HG03432 (cell line): ENCODE measurements at regions not wholly inside any gene's neighbourhood (a gene's known extent, or its start where the extent isn't known, plus 50 kb on each side); places are given as distances from the start of the nearest gene placed in this dataset.
"Not testable (repeated sequence)": the region's sequence is repeated elsewhere in the genome, so short reads cannot be mapped to it uniquely, and the experiment has no call there.

ENCODE experiments used
- ATAC-seq: cut with Tn5 transposase; IDR thresholded peaks from one replicate; pipeline ENCODE4 v1.9.1; 2021; ENCODE audit warnings: mild to moderate bottlenecking, moderate library complexity; ENCODE audit not compliant: unreplicated experiment

DNA sequence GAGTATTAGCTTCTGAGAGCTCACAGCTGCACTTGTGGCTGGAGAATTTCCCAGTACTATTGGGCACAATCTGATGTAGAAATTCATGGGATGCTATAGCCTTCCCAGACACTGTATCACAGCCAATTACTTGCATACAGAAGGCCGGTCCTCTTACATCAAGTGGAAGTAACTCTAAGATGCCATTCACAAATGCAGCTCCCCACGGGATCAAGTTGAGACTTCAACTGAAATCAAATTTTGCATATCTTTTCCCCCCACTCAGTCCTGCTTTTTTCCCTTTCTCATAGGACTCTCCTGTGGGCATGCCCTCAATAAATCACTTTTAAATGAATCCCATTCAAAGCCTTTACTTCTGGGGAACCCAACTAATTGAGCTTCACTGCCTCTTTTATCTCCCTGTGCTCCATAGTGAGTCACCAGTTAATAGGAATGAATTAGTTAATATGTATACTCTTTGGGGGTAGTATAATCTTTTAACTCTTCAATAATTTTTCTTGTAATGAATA, 1970.8 kb downstream of the OLFM4 start:
- ATAC-seq: no peak

DNA sequence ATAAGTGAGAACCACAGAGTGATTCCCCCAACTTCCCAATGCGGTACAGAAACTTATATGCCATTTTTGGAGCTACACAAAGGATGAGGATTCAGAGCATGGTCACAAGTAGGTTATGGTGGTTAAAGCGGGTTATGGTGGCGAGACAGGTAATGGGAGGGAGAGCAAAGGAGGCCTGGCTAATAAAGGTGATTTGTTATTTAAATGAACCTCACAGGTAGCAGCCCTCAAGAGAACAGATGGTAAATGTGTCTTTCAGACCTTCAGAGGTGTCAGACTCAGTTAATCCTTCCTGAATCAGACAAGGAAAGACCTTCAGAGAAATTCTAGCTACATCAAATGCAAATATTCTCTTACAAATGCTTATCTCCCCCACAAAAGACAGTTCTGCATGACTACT, 1971.4 kb downstream of the OLFM4 start:
- no peak for ATAC-seq

DNA sequence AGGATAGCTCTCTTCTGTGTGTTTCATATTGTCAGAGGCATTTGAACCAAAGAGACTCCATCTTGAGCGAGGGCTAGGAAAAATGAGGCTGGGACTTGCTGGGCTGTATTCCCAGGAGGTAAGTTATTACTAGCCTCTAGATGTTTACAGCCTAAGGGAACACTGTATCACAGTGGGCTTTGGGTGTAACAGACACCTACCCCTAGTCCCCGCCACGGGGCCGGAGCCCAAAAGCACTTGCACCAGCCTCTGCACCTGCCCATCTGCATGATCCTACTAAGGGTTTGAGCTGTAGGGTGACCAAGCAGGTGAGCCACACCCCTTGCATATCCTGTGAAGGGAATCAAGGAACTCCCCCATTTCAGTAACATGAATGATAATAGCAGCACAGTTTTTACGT, 1972.2 kb downstream of the OLFM4 start:
- ATAC-seq: no peak

DNA sequence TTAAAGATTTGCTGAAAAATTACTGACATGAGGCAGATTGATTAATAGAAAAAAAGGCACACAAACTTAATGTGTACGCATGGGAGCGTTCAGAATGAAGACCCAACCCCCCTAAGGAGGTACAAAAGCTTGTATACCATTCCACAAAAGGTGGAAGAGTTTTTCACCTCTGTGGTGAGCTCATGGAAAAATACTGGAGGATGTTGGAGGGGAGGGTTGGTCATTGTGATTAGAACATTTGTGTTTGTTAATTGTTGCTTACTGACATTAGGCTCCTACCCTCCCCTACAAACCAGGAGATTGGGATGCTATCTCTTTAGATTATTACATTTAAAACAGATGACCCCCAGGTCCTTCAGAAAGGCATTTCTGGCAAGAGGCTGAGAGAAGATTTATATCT, 1973.3 kb downstream of the OLFM4 start:
- ATAC-seq: no peak

DNA sequence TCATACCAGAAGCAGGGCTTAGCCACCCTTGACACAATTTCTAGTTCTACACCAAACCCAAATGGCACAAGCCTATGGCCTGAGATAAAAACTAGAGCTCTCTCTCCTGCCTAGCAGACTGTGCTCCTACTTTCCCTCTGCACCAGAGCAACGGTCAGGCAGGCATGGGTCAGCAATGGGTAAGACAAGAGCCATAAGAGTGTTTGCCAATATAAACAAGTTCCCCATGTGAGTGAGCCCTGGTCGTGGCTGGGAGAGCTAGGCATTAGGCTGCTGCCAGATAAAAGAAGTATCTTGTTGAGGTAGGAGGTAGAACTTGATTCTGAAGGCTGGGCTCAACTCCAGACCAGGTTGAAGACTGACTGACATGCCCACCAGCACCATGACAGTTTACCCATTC, 1979.1 kb downstream of the OLFM4 start:
- no peak for ATAC-seq

DNA sequence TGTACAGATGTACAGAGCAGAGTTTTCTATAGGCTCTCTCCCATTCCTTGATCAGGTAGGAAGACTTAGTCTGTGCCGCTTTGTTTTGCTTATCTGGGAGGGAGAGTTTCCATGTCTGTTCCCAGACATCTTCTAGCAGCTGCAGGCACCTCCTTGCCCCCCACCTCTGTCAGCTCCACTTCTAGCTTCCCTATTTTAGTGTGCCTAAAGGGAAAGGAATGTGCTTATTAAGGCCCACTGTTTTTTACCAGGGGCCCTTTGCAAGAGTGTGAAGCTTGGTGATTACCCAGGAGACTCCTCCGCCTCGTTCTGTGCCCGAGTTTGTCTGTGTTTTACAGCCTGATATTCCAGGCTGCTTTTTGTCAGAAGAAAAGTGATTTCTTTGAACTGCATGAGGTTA, 1984.4 kb downstream of the OLFM4 start:
- ATAC-seq: no peak

DNA sequence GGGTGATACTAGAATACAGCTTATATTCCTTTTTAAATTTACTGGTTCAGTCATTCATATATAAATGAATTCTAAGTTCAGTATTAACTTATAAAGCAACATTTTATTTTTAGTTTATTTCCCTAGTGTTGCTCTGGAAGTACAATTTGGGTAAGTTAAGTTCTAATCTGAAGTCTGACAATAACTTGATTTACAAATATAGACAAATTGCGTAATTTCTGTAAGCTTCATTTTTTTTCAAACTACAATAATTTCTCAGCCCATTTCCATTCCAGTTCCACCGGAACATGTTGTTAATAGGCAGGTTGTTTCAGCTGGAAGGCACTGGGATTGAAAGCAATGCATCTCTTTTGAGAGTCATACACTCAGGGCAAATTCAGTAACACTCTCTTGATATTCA, 2000.7 kb downstream of the OLFM4 start:
- ATAC-seq: no peak

DNA sequence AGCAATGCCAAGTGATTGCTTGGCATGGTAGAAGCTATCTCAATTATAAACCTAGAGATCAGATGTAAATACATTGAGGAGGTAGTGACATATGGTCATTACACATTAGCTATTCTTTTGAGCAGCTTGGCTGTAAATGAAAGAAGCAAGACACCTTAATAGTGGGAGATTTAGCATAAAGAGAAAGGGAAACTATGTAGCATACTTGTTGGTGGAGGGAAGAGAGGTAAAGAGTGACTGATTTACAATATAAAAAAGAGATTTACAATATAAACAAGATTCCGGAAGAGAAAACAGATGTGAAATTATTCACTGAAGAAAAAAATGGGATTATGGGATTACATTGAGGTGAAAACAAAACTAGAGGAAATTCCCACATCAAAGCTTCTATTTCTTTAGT, 2009.6 kb downstream of the OLFM4 start:
- ATAC-seq: no peak

DNA sequence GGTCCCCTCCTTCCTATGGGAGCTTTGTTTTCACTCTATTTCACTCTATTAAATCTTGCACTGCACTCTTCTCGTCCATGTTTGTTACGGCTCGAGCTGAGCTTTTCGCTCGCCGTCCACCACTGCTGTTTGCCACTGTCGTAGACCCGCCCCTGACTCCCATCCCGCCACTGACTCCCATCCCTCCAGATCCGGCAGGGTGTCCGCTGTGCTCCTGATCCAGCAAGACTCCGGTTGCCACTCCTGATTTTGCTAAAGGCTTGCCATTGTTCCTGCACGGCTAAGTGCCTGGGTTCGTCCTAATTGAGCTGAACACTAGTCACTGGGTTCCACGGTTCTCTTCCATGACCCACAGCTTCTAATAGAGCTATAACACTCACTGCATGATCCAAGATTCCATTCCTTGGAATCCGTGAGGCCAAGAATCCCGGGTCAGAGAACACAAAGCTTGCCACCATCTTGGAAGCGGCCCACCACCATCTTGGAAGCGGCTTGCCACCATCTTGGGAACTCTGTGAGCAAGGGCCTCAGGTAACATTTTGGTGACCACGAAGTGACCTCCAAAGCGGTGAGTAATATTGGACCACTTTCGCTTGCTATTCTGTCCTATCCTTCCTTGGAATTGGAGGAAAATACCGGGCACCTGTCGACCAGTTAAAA, 2025.4 kb downstream of the OLFM4 start:
- not testable (repeated sequence) for ATAC-seq

DNA sequence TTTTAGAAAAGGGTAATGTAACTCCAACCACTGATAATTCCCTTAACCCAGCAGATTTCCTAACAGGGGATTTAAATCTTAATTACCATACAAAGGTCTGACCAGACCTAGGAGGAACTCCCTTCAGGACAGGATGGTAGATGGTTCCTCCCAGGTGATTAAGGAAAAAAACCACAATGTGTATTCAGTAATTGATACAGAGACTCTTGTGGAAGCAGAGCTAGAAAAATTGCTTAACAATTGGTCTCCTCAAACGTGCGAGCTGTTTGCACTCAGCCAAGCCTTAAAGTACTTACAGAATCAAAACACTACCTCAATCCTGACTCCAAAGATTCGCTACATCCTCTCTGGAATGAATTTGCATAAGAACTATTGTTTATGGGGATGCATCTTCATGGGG, 2027.1 kb downstream of the OLFM4 start:
- ATAC-seq: not testable (repeated sequence)

DNA sequence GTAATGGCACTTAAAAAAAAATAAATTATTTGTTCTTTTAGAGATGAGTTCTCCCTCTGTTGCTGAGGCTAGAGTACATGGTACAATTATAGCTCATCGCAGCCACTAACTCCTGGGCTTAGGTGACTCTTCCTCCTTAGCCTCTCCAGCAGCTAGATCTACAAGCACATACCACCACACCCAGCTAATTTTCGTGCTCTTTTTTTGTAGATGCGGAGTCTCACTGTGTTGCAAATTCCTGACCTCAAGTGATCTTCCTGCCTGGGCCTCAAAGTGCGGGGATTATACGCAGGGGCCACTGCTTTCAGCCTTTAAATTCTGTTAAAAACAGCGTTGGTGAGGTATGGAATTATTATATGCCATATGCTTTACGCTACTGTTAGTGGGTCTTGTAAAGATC, 2034.0 kb downstream of the OLFM4 start:
- no peak for ATAC-seq

DNA sequence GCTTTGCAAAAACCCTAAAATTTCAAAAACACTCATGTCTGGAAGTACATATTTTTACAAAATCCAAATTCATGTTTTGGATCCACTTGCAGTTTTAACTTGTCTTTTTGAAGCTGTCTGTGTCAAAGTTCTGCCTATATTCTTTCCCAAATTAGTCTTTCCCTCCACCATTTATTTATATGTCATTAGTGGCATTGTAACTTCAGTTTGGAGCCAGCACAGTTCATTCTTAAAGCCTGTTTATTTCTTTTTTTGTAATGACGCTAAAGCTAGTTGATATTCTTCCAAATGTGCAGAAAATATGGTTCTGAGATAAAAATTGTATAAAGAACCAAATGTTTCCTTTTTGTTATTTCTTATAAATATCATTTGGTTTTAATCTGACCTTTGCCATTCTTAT, 2039.3 kb downstream of the OLFM4 start:
- no peak for ATAC-seq

DNA sequence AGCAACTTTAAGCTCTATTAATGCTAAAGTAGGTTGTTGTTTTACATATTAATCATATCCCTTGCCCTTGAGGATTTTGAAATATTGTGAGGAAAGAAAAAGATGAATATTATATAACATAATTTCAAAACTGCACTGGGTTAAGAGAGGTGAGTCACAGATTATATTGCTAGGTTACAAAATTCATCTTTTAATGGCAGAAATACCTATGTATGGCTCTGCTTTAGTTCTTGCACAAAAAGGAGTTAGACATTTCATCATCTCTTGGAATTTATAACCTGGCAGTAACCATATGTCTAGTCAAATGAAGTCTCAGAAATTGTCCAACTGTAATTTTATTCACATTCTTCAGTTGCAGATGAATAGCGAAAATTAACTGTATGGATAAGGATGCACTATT, 2041.1 kb downstream of the OLFM4 start:
- ATAC-seq: no peak

DNA sequence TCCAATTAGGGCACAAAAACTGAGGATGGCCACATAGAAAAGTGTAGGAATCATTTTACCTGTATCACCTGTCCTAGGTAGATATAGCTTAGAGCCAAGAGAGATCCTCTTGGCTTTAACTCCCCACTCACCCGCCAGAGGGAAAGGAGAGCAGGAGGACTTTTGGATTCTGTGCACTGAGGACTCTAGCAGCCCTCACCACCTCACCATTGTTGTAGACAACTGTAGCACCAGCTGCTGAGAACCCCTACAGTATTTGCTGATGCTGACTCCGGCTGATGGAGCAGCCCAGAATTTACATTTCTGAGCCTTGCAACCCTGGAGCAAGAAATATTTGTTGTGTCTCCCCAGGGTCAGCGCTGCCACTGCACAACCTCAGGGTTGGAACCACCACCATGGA, 2044.4 kb downstream of the OLFM4 start:
- ATAC-seq: no peak

DNA sequence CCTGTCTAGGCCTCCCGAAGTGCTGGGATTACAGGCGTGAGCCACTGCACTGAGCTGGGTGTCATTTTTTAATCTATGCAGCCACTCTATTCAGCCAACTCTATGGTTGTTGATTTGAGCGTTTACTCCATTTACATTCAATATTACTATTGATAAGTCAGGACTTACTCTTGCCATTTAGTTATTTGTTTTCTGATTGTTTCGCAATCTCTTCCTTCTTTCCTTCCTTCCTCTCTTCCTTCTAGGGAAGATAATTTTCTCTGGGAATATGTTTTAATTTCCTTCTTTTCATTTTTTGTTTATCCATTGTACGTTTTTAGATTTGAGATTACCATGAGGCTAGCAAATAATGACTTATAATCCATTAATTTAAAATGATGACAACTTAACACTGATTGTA, 2056.0 kb downstream of the OLFM4 start:
- ATAC-seq: no peak

DNA sequence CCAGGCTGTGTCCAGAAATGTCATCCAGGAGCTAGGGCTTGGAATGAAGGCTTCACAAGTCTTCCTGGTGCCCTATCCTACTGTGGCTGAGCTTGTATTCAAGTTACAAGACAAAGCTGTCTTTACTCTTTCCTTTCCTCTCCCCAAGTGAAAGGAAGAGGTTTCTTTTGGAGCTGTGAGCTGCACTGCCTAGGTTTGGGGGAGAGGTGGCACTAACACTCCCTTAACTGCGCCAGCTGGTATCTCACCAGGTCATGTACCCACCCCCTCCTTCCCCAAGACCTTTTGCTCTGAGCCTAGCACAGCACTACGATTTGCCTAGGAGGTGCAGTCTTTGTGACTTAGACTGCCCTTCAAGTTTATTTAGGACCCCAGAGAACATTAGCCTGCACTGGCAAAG, 2053.6 kb upstream of the PRR20A start:
- no peak for ATAC-seq

DNA sequence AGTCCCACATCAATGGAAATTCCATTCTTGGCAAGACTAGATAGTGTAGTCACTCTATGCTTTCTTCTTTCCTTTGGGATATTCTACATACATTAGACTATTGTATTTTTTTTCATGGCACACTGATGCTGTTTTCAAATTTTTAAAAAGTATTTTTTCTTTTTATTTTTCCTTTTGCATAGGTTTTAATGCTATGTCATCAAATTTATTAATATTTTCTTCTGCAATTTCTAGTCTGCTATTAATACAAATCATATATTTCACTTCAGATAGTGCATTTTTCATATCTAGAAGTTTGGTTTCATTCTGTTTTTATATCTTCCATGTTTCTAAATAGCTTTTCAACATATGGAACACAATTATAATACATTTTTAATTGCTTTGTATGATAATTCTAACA, 2050.1 kb upstream of the PRR20A start:
- ATAC-seq: no peak

DNA sequence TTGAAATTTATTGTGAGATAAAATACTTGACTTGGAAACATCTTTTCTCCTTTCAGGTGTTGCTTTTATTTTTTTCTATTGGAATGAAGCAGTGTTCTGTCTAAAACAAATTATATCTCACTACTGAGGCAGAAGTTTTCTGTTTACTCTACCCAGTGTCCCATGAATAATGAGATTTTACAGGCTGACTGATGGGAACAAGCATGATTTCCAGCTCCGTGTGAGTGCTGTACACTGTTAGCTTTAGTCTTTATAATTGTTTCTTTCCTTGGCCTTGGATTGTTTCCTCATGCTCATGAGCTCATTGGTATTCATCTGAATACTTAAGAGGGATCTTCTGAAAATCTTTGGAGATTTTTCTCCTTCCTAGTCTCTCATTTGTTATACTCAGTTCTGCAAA, 2049.5 kb upstream of the PRR20A start:
- no peak for ATAC-seq

DNA sequence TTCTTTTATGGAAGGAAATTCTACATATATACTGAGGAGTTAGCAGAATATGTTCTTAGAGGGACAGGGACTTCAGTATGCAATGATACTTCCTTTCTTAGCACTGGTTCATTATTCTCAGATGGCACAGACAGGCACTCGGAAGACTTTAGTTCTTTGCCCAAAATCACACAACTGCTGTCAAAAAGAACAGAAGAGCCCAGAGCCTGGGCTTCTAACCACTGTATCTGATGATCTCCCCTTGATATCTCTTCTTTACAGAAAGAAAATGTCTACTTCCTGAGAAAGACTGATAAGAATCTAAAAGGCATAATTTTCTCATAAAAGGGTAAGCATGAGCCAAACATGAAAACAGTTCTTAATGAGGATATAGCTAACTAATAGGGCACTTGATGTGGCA, 2034.2 kb upstream of the PRR20A start:
- ATAC-seq: no peak

DNA sequence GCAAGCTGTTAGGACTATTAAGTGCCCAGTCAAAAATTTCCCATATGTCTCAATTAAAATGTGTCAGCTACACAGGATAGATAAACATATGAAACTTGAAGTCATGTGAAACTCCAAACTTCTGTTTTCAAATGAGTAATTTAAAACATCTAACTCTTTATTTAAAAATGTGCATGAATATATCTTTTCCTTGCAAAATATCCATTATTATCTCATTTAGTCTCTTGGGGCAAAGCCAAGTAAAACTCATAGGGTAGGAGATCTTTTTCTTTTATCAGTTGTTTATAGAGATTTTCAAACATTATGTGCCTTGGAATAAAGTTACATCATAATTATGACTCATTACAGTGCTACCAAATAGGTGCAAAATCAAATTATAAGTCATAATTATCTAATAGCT, 2020.1 kb upstream of the PRR20A start:
- no peak for ATAC-seq

DNA sequence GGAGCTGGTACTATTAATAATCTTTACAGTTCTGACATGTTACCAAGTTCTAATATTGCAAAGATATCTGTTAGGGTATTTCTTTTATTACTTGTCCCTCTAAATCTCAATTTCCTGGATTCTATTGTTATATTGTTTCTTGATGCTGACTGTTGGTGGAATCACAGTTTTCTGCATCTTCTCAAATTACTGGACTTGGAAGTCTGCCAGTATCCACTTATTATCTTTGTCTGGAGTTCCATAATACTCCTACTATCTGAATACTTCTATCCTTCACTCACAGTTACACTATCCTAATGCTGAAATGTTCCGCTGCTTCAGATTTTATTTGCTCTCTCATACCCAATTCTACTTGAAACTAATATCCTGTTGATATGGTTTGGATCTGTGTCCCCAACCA, 1985.7 kb upstream of the PRR20A start:
- no peak for ATAC-seq

DNA sequence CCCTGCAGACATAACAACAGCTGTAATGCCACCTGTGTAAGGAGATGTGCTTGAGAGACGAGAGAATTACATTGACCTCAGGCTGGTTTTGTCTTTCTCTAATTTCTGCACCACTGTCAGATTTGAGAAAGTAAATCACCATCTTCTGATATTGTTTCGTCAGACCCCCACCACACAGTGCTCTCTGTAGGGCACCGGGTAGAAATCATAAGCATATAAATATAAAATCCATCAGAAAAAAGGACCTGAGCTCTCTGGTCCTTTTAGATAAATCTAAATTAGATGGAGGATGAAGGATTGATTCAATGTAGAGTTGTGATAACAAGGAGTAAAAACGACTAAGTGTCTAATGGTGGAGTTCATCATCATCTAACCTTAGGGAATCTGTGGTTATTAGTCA, 1981.0 kb upstream of the PRR20A start:
- ATAC-seq: no peak

DNA sequence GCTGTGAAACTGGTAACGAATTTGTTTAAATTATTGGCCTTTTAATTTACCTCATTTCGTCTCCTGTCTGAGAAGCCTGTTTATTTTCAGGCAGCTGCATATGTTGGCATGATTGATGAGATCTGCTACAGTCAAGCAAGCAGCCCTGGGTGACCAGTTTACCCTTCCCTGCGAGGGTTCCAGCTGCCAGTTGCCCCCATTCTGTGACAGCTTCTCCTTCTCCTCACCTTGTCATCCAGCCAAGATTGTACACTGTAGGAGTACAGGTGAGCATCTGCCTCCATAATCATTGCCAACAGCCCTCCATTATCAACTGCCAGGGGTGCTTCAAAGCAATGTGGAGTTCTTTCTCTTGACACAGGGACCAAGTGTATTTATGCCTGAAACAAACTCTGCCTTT, 1979.9 kb upstream of the PRR20A start:
- no peak for ATAC-seq
